ENCODE measurements at regions not wholly inside any gene's neighbourhood (a gene's known extent, or its start where the extent isn't known, plus 50 kb on each side); places are given as distances from the start of the nearest gene placed in this dataset.

GRCh38 chr1:106793651-106794050 lies 262.8 kb upstream of the PRMT6 start:
- Histone ChIP-seq H2AFZ (ENCODE audit: insufficient read depth, low read depth, low read length, poor library complexity, severe bottlenecking) (no peak overlapping the region), H3K9me3 (replicated peaks in 1 of 2; ENCODE audit: control insufficient read depth in 1 of 2, insufficient read depth in 1 of 2, low read length in 2 of 2) (peaks cover 0 to 6% of the 10 kb centered on the region in 2 donors), H3K27ac (ENCODE audit: low read depth in 1 of 2, low read length in 2 of 2) (no peak overlapping the region), H3K36me3 (replicated peaks in 1 of 2; ENCODE audit: control insufficient read depth in 1 of 2, insufficient read depth in 2 of 2, low read length in 2 of 2) (no peaks in the 10 kb centered on the region), H4K20me1 (ENCODE audit: insufficient read depth, low read length) (no peaks in the 10 kb centered on the region), H3K4me3 (replicated peaks in 1 of 3; ENCODE audit: low read depth in 2 of 3, low read length in 3 of 3) (no peak overlapping the region), H3K4me2 (replicated peaks; ENCODE audit: extremely low read depth, low read length, poor library complexity, severe bottlenecking) (no peak overlapping the region), H3K9ac (ENCODE audit: insufficient read depth, low read length, poor library complexity, severe bottlenecking) (no peak overlapping the region), H3K79me2 (ENCODE audit: insufficient read depth, low read length) (no peaks in the 10 kb centered on the region), H3K4me1 (ENCODE audit: control insufficient read depth in 1 of 2, insufficient read depth in 2 of 2, low read length in 2 of 2) (no peaks in the 10 kb centered on the region), H3K27me3 (ENCODE audit: control insufficient read depth in 2 of 2, insufficient read depth in 2 of 2, low read length in 2 of 2) (no peaks in the 10 kb centered on the region)
- Mint-ChIP-seq H3K27ac (no peak overlapping the region), H3K4me1 (no peaks in the 10 kb centered on the region), H3K4me3 (no peak overlapping the region), H3K9me3 (peaks cover 0 to 9% (median 2%) of the 10 kb centered on the region in 7 donors), H3K27me3 (ENCODE audit: low read depth in 3 of 3) (no peaks in the 10 kb centered on the region), H3K36me3 (no peaks in the 10 kb centered on the region)
- WGBS (ENCODE audit: insufficient coverage): 100% methylated on average over 1 of the region's 2 CpGs
- intact Hi-C loops (cut with micrococcal nuclease): no loop called here
- TF ChIP-seq CTCF (IDR thresholded peaks at IDR 0.05): no peak
- DNase-seq: no peak

GRCh38 chr1:106798991-106799390 lies 257.5 kb upstream of the PRMT6 start:
- H4K20me1 ChIP-seq (ENCODE audit: insufficient read depth, low read length): no peaks in the 10 kb centered on the region
- H3K9me3 Mint-ChIP-seq: peaks cover 0 to 7% (median 2%) of the 10 kb centered on the region in 7 donors
- H3K4me3 Mint-ChIP-seq: no peak overlapping the region
- no peak overlapping the region for H3K27ac Mint-ChIP-seq
- intact Hi-C loops (cut with micrococcal nuclease): no loop called here
- H3K9me3 ChIP-seq (replicated peaks in 1 of 2; ENCODE audit: control insufficient read depth in 1 of 2, insufficient read depth in 1 of 2, low read length in 2 of 2): peaks cover 0 to 3% of the 10 kb centered on the region in 2 donors
- no peaks in the 10 kb centered on the region for H3K36me3 ChIP-seq (replicated peaks in 1 of 2; ENCODE audit: control insufficient read depth in 1 of 2, insufficient read depth in 2 of 2, low read length in 2 of 2)
- no peaks in the 10 kb centered on the region for H3K4me1 ChIP-seq (ENCODE audit: control insufficient read depth in 1 of 2, insufficient read depth in 2 of 2, low read length in 2 of 2)
- no peaks in the 10 kb centered on the region for H3K79me2 ChIP-seq (ENCODE audit: insufficient read depth, low read length)
- H3K36me3 Mint-ChIP-seq: no peaks in the 10 kb centered on the region
- no peaks in the 10 kb centered on the region for H3K4me1 Mint-ChIP-seq
- DNase-seq: no peak
- no peak overlapping the region for H3K4me2 ChIP-seq (replicated peaks; ENCODE audit: extremely low read depth, low read length, poor library complexity, severe bottlenecking)
- no peak overlapping the region for H3K9ac ChIP-seq (ENCODE audit: insufficient read depth, low read length, poor library complexity, severe bottlenecking)
- no peak overlapping the region for H3K4me3 ChIP-seq (replicated peaks in 1 of 3; ENCODE audit: low read depth in 2 of 3, low read length in 3 of 3)
- no peak for TF ChIP-seq CTCF (IDR thresholded peaks at IDR 0.05)
- no peak overlapping the region for H2AFZ ChIP-seq (ENCODE audit: insufficient read depth, low read depth, low read length, poor library complexity, severe bottlenecking)
- 100% methylated on average over 1 of the region's 4 CpGs for WGBS (ENCODE audit: insufficient coverage)
- no peaks in the 10 kb centered on the region for H3K27me3 ChIP-seq (ENCODE audit: control insufficient read depth in 2 of 2, insufficient read depth in 2 of 2, low read length in 2 of 2)
- H3K27me3 Mint-ChIP-seq (ENCODE audit: low read depth in 3 of 3): peaks cover 0 to 2% (median 0%) of the 10 kb centered on the region in 3 donors
- H3K27ac ChIP-seq (ENCODE audit: low read depth in 1 of 2, low read length in 2 of 2): no peak overlapping the region
